Lower lobe of right lung (tissue), 2 donors: ENCODE measurements at regions not wholly inside any gene's neighbourhood (a gene's known extent, or its start where the extent isn't known, plus 50 kb on each side); places are given as distances from the start of the nearest gene placed in this dataset.

Experiments
- ATAC-seq, 2 donors: fragments of 200-7000 bp; cut with Tn5 transposase; one replicate each; pipeline ENCODE4 v1.9.1; 2020 to 2022; ENCODE audit warnings: mild to moderate bottlenecking in 2 of 2, moderate library complexity in 2 of 2
- DNase-seq: peaks from one replicate; pipeline ENCODE4 v3.0.0-alpha.2; 2020
- H3K27ac ChIP-seq: fragments of 200-600 bp; one replicate; pipeline ENCODE4 v1.8.0; 2022
- H3K27me3 ChIP-seq: fragments of 200-600 bp; one replicate; pipeline ENCODE4 v1.8.0; 2022; ENCODE audit warnings: low read depth
- H3K36me3 ChIP-seq: fragments of 200-600 bp; one replicate; pipeline ENCODE4 v1.8.0; 2022; ENCODE audit warnings: mild to moderate bottlenecking
- H3K4me1 ChIP-seq: fragments of 200-600 bp; one replicate; pipeline ENCODE4 v1.8.0; 2022
- H3K4me3 ChIP-seq: fragments of 200-600 bp; one replicate; pipeline ENCODE4 v1.8.0; 2022; ENCODE audit warnings: mild to moderate bottlenecking
- H3K9me3 ChIP-seq: fragments of 200-600 bp; one replicate; pipeline ENCODE4 v1.8.0; 2022
- intact Hi-C: fragments of 100-400 bp; cut with DNase I; formaldehyde crosslinking; loops from one replicate; pipeline ENCODE4 v1.11.0; 2022
- TF ChIP-seq, protein P1 (sequence below): fragments of 200-600 bp; IDR thresholded peaks from one replicate; pipeline ENCODE4 v1.8.0; 2022; ENCODE audit warnings: antibody characterized with exemption, mild to moderate bottlenecking
- donor health status: DM: no; HTN: yes; CAD: no; lungs with severe emphysema.

DNA sequence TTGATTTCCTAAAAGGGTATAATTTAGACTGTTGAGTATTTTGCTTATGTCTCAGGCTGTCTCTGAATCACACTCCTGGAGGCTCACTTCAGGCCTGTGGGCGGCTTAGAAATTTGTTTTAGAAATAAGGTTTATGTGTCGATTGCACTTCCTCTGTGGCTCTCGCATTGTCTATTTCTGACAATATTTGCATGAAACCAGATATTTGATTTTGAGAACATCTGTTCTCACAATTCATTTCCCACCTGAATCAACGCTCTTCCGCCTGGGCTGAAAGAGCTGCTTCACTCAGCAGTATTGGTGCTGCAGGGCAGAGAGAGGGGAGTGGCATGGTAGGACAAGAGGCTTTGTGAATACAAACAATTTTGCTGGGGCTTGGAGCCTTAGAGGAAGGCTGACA, 262.0 kb downstream of the ADRA2A start:
- H3K27ac ChIP-seq, result no peak overlapping the region
- H3K9me3 ChIP-seq, result peaks cover 10% of the 10 kb centered on the region
- DNase-seq, result no peak
- TF ChIP-seq, protein P1, sequence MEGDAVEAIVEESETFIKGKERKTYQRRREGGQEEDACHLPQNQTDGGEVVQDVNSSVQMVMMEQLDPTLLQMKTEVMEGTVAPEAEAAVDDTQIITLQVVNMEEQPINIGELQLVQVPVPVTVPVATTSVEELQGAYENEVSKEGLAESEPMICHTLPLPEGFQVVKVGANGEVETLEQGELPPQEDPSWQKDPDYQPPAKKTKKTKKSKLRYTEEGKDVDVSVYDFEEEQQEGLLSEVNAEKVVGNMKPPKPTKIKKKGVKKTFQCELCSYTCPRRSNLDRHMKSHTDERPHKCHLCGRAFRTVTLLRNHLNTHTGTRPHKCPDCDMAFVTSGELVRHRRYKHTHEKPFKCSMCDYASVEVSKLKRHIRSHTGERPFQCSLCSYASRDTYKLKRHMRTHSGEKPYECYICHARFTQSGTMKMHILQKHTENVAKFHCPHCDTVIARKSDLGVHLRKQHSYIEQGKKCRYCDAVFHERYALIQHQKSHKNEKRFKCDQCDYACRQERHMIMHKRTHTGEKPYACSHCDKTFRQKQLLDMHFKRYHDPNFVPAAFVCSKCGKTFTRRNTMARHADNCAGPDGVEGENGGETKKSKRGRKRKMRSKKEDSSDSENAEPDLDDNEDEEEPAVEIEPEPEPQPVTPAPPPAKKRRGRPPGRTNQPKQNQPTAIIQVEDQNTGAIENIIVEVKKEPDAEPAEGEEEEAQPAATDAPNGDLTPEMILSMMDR, result no peak
- intact Hi-C loops, result no loop called here
- no peak overlapping the region for H3K4me3 ChIP-seq
- H3K4me1 ChIP-seq, result no peaks in the 10 kb centered on the region
- ATAC-seq, result no peak
- no peaks in the 10 kb centered on the region for H3K27me3 ChIP-seq
- H3K36me3 ChIP-seq, result no peaks in the 10 kb centered on the region

DNA sequence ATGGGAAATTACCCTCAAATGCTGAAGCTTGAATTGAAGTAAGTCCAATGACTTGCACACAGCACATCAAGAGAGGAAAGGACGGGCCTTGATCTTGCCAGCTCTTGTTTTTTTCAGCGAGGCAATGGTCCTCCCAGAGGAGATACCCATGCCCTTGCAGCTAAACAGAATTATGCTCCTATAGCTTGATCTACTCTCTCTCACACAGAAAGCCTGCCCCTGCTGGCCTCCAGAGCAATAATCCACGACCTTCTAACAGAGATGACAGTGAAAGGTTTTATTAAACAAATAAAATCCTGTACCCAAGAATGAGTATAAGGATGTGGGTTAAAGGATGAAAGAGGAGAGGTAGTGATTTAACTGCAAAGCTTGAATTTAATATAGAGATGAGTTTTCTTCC, 268.0 kb downstream of the ADRA2A start:
- Histone ChIP-seq H3K4me1 (no peaks in the 10 kb centered on the region), H3K27me3 (no peaks in the 10 kb centered on the region), H3K4me3 (no peak overlapping the region), H3K27ac (no peak overlapping the region), H3K9me3 (peaks cover 10% of the 10 kb centered on the region), H3K36me3 (no peaks in the 10 kb centered on the region)
- no peak for ATAC-seq
- TF ChIP-seq, protein P1, result peak; percentile 10
- no peak for DNase-seq
- intact Hi-C loops, result no loop called here

DNA sequence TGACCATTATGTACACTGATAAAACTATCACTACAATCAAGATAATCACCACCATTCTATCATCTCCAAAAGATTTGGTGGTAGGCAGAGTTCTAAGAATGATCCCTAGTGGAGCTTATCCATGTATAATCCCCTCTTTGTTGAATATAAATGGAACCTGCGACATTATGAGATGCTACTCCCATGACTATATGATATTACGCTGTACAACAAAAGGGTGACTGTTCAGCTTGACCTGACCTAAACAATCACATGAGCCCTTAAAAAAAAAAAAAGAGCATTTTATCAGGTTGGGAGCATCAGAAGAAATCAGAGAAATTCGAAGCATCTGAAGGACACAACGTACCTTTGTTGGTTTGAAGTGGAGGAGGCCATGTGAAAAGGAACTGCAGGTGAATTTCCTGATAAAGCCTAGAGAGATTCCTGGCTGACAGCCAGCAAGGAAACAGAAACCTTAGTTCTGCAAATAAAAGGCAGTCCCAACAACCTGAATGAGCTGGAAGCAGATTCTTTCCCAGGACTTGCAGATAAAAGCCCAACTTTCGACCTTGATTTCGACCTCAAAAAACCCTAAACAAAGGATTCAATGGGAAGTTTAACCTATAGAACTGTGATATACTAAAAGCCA, 270.7 kb downstream of the ADRA2A start:
- intact Hi-C loops, result no loop called here
- H3K27me3 ChIP-seq, result peaks cover 3% of the 10 kb centered on the region
- no peaks in the 10 kb centered on the region for H3K36me3 ChIP-seq
- TF ChIP-seq, protein P1, result no peak
- no peak overlapping the region for H3K27ac ChIP-seq
- ATAC-seq (peak; percentile 40 to 42), DNase-seq (no peak)
- no peak overlapping the region for H3K4me3 ChIP-seq
- no peaks in the 10 kb centered on the region for H3K9me3 ChIP-seq
- no peaks in the 10 kb centered on the region for H3K4me1 ChIP-seq

DNA sequence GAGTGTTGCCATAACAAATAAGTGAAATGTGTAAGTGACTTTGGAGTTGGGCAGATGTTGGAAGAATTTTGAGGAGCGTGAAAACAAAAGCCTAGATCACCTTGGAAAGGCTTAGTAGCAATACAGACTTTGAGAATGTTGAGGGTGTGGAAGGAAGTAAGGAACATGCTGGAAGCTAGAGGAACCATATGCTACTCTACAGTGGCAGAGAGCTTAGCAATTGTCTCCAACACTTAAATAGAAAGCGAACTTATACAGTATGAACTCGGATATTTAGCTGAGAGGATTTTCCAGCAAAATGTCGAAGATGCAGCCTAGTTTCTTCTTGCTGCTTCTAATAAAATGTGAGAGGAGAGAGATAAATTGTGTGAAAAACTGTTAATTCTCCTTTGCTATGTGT, 271.2 kb downstream of the ADRA2A start:
- peaks cover 3% of the 10 kb centered on the region for H3K27me3 ChIP-seq
- H3K9me3 ChIP-seq, result no peaks in the 10 kb centered on the region
- TF ChIP-seq, protein P1, result no peak
- no peak overlapping the region for H3K4me3 ChIP-seq
- intact Hi-C loops, result no loop called here
- H3K27ac ChIP-seq, result no peak overlapping the region
- H3K4me1 ChIP-seq, result no peaks in the 10 kb centered on the region
- H3K36me3 ChIP-seq, result no peaks in the 10 kb centered on the region
- ATAC-seq, result no peak
- DNase-seq, result no peak

DNA sequence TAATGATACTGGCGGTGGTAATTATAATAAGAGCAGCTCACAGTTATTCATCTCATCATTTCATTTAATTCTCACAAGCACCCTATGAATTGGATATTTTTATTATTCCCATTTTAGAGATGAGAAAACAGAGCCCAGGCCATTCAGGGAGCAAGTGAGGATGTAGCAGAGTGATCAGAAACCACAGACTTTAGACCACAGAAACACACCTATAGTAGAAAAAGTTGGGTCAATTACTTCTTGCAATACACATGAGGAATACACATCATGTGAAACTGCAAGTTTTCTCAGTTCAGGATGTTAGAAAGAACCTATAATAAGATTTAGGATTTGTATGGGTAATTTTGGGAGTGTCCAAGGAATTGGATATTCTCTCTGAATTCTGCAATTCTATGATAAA, 278.0 kb downstream of the ADRA2A start:
- Histone ChIP-seq H3K36me3 (no peaks in the 10 kb centered on the region), H3K4me1 (no peaks in the 10 kb centered on the region), H3K4me3 (no peak overlapping the region), H3K27ac (no peak overlapping the region), H3K27me3 (peaks cover 3% of the 10 kb centered on the region), H3K9me3 (no peaks in the 10 kb centered on the region)
- TF ChIP-seq, protein P1, result no peak
- DNase-seq, result no peak
- intact Hi-C loops, result no loop called here
- ATAC-seq, result no peak
